Pancreas (tissue), 10 donors: ENCODE measurements at regions not wholly inside any gene's neighbourhood (a gene's known extent, or its start where the extent isn't known, plus 50 kb on each side); places are given as distances from the start of the nearest gene placed in this dataset.
"Not testable (repeated sequence)": the region's sequence is repeated elsewhere in the genome, so short reads cannot be mapped to it uniquely, and the experiment has no call there.

Experiments
- ATAC-seq, 4 donors: fragments of 200-7000 bp; cut with Tn5 transposase; one replicate each; pipeline versions ENCODE4 v1.8.0 to v1.9.1; 2020; ENCODE audit warnings: mild to moderate bottlenecking in 4 of 4, moderate library complexity in 4 of 4
- DNase-seq, 6 donors: peaks; one replicate each; pipeline ENCODE4 v3.0.0-alpha.2; 2020
- FAIRE-seq: peaks from 2 replicates; lab custom pipeline; 2012; peaks lifted over from hg19 to GRCh38; lab: Jason Lieb, UNC
- H3K27ac ChIP-seq, 4 donors: fragments of 200-600 bp; sonication (generic); 1 replicate in 3 of 4; 2 replicates in 1 of 4; pipeline versions ENCODE4 v1.5.0 to v1.8.0; 2020
- H3K27me3 ChIP-seq, 4 donors: fragments of 200-600 bp; one replicate each; pipeline ENCODE4 v1.8.0; 2021
- H3K36me3 ChIP-seq, 3 donors: fragments of 200-600 bp; sonication (generic) in 1 of 3; one replicate each; pipeline versions ENCODE4 v1.5.0 to v1.8.0; 2020 to 2021
- H3K4me1 ChIP-seq, 3 donors: fragments of 200-600 bp; one replicate each; pipeline ENCODE4 v1.8.0; 2021
- H3K4me3 ChIP-seq, 4 donors: fragments of 200-600 bp; sonication (generic) in 2 of 4; one replicate each; pipeline versions ENCODE4 v1.5.0 to v1.8.0; 2020 to 2021
- H3K9me3 ChIP-seq, 4 donors: fragments of 200-600 bp; one replicate each; pipeline ENCODE4 v1.8.0; 2021
- CTCF ChIP-seq, 4 donors: fragments of 200-600 bp; sonication (generic) in 3 of 4; IDR thresholded peaks; one replicate each; pipeline versions ENCODE4 v1.5.0 to v1.8.0; 2021; ENCODE audit warnings: antibody characterized with exemption in 4 of 4
- WGBS, 2 donors: extraction: QIAGEN DNeasy Blood & Tissue Kit; methylation state at CpG; one replicate each; pipeline ENCODE4 v1.1.7; 2013; 5-methylcytosine and 5-hydroxymethylcytosine counted together
- intact Hi-C, 3 donors: fragments of 100-400 bp; cut with DNase I; formaldehyde crosslinking; loops; one replicate each; pipeline versions ENCODE4 v1.11.1 to v1.14.2; 2022
- donor health status: healthy with polysubstance abuse.
- donor health status: DM: no; HTN: no; CAD: no; lungs with moderate emphysema.
- donor health status: DM: no; HTN: no; CAD: no.
- donor health status: control.
- donor health status: control.
- donor health status: Bipolar disorder and iron deficiency.
- donor health status: DM: yes; HTN: yes; CAD: no.
- donor health status: DM: no; HTN: no; CAD: no.
- donor health status: DM: no; HTN: no; CAD: no.
- donor health status: DM: yes; HTN: yes; CAD: no.

- DNase-seq = no peak
Measured at GRCh38 chr4:75137302-75137701, 204.4 kb downstream of the PARM1 start.

GRCh38 chr4:75135068-75135825 lies 202.3 kb downstream of the PARM1 start:
- FAIRE-seq (no peak), DNase-seq (no peak), ATAC-seq (no peak)
- TF ChIP-seq CTCF (IDR thresholded peaks at IDR 0.05) = no peak
- WGBS, 2 donors = 60 to 78% methylated on average over 5 of the region's 5 CpGs
- Histone ChIP-seq H3K36me3 (no peaks in the 10 kb centered on the region), H3K9me3 (no peaks in the 10 kb centered on the region), H3K27me3 (no peaks in the 10 kb centered on the region), H3K4me3 (no peak overlapping the region), H3K27ac (no peak overlapping the region), H3K4me1 (no peaks in the 10 kb centered on the region)
- intact Hi-C loops = no loop called here

More at GRCh38 chr4:75137302-75137701, 204.4 kb downstream of the PARM1 start:
- no peaks in the 10 kb centered on the region for H3K27me3 ChIP-seq
- FAIRE-seq (no peak), ATAC-seq (no peak)
- no peaks in the 10 kb centered on the region for H3K9me3 ChIP-seq
- H3K36me3 ChIP-seq = no peaks in the 10 kb centered on the region
- TF ChIP-seq CTCF (IDR thresholded peaks at IDR 0.05) = no peak
- no peak overlapping the region for H3K4me3 ChIP-seq
- intact Hi-C loops = no loop called here
- no peak overlapping the region for H3K27ac ChIP-seq
- H3K4me1 ChIP-seq = no peaks in the 10 kb centered on the region

- H3K4me3 ChIP-seq, H3K27me3 ChIP-seq, intact Hi-C loops, H3K9me3 ChIP-seq, H3K4me1 ChIP-seq, FAIRE-seq, ATAC-seq, DNase-seq, H3K36me3 ChIP-seq, H3K27ac ChIP-seq: not testable (repeated sequence)
- 47% methylated on average over 10 to 12 of the region's 21 CpGs for WGBS, 2 donors
Measured at GRCh38 chr4:75126870-75127269, 194.0 kb downstream of the PARM1 start.

- intact Hi-C loops = no loop called here
- Histone ChIP-seq H3K4me3 (no peak overlapping the region), H3K27ac (no peak overlapping the region), H3K27me3 (no peaks in the 10 kb centered on the region), H3K9me3 (no peaks in the 10 kb centered on the region), H3K4me1 (no peaks in the 10 kb centered on the region), H3K36me3 (no peaks in the 10 kb centered on the region)
- DNase-seq (no peak), FAIRE-seq (no peak), ATAC-seq (no peak)
- no peak for TF ChIP-seq CTCF (IDR thresholded peaks at IDR 0.05)
Measured at GRCh38 chr4:75126058-75126457, 193.1 kb downstream of the PARM1 start.

- no peaks in the 10 kb centered on the region for H3K9me3 ChIP-seq
- FAIRE-seq (no peak), DNase-seq (no peak), ATAC-seq (no peak)
- TF ChIP-seq CTCF (IDR thresholded peaks at IDR 0.05) = no peak
- intact Hi-C loops = no loop called here
- H3K27me3 ChIP-seq = no peaks in the 10 kb centered on the region
- H3K4me3 ChIP-seq = no peak overlapping the region
- no peak overlapping the region for H3K27ac ChIP-seq
- H3K36me3 ChIP-seq = no peaks in the 10 kb centered on the region
- no peaks in the 10 kb centered on the region for H3K4me1 ChIP-seq
Measured at GRCh38 chr4:75122424-75123014, 189.6 kb downstream of the PARM1 start.
